ENCODE measurements at regions not wholly inside any gene's neighbourhood (a gene's known extent, or its start where the extent isn't known, plus 50 kb on each side); places are given as distances from the start of the nearest gene placed in this dataset.

- TF ChIP-seq POLR2AphosphoS5 (IDR thresholded peaks at IDR 0.05) (no peak), POLR2A (IDR thresholded peaks at IDR 0.05) (no peak)
- TF ChIP-seq, protein P1, sequence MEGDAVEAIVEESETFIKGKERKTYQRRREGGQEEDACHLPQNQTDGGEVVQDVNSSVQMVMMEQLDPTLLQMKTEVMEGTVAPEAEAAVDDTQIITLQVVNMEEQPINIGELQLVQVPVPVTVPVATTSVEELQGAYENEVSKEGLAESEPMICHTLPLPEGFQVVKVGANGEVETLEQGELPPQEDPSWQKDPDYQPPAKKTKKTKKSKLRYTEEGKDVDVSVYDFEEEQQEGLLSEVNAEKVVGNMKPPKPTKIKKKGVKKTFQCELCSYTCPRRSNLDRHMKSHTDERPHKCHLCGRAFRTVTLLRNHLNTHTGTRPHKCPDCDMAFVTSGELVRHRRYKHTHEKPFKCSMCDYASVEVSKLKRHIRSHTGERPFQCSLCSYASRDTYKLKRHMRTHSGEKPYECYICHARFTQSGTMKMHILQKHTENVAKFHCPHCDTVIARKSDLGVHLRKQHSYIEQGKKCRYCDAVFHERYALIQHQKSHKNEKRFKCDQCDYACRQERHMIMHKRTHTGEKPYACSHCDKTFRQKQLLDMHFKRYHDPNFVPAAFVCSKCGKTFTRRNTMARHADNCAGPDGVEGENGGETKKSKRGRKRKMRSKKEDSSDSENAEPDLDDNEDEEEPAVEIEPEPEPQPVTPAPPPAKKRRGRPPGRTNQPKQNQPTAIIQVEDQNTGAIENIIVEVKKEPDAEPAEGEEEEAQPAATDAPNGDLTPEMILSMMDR (IDR thresholded peaks at IDR 0.05) = no peak
Observed at GRCh38 chrX:125387945-125388344, 68.3 kb downstream of the TEX13C start.
